GM18498 (cell line): ENCODE measurements at regions not wholly inside any gene's neighbourhood (a gene's known extent, or its start where the extent isn't known, plus 50 kb on each side); places are given as distances from the start of the nearest gene placed in this dataset.
"Not testable (repeated sequence)": the region's sequence is repeated elsewhere in the genome, so short reads cannot be mapped to it uniquely, and the experiment has no call there.

Source experiments
- ATAC-seq: cut with Tn5 transposase; IDR thresholded peaks from one replicate; pipeline ENCODE4 v1.9.1; 2021; ENCODE audit warnings: mild to moderate bottlenecking, moderate library complexity; ENCODE audit not compliant: unreplicated experiment

- no peak for ATAC-seq
Measured at GRCh38 chr6:132142768-132143167, 191.6 kb upstream of the CCN2 start.

GRCh38 chr6:132142308-132142707 lies 191.1 kb upstream of the CCN2 start:
- no peak for ATAC-seq

GRCh38 chr6:132140189-132140588 lies 189.0 kb upstream of the CCN2 start:
- ATAC-seq = no peak

GRCh38 chr6:132139611-132140010 lies 188.4 kb upstream of the CCN2 start:
- no peak for ATAC-seq

- no peak for ATAC-seq
Measured at GRCh38 chr6:132136981-132137380, 185.8 kb upstream of the CCN2 start.

GRCh38 chr6:132135409-132135808 lies 184.2 kb upstream of the CCN2 start:
- ATAC-seq = no peak

GRCh38 chr6:132133736-132134445 lies 182.7 kb upstream of the CCN2 start:
- no peak for ATAC-seq

- no peak for ATAC-seq
Measured at GRCh38 chr6:132132924-132133639, 181.9 kb upstream of the CCN2 start.

GRCh38 chr6:132132422-132132821 lies 181.2 kb upstream of the CCN2 start:
- ATAC-seq = no peak

GRCh38 chr6:132131758-132132157 lies 180.6 kb upstream of the CCN2 start:
- no peak for ATAC-seq

GRCh38 chr6:132131351-132131750 lies 180.2 kb upstream of the CCN2 start:
- ATAC-seq = no peak

- ATAC-seq = no peak
Measured at GRCh38 chr6:132130626-132131298, 179.6 kb upstream of the CCN2 start.

- no peak for ATAC-seq
Measured at GRCh38 chr6:132128424-132128823, 177.3 kb upstream of the CCN2 start.

GRCh38 chr6:132126150-132126549 lies 175.0 kb upstream of the CCN2 start:
- no peak for ATAC-seq

- no peak for ATAC-seq
Measured at GRCh38 chr6:132122871-132123270, 171.7 kb upstream of the CCN2 start.

- no peak for ATAC-seq
Measured at GRCh38 chr6:132122176-132122575, 171.0 kb upstream of the CCN2 start.

GRCh38 chr6:132118144-132118543 lies 167.0 kb upstream of the CCN2 start:
- ATAC-seq = no peak

GRCh38 chr6:132115714-132116366 lies 164.7 kb upstream of the CCN2 start:
- ATAC-seq = no peak

GRCh38 chr6:132114201-132114825 lies 163.1 kb upstream of the CCN2 start:
- ATAC-seq = no peak

GRCh38 chr6:132109752-132110151 lies 158.6 kb upstream of the CCN2 start:
- not testable (repeated sequence) for ATAC-seq

GRCh38 chr6:132107896-132108295 lies 156.7 kb upstream of the CCN2 start:
- ATAC-seq = no peak
